Mesothelial cell of epicardium (in vitro differentiated cells): ENCODE measurements at regions not wholly inside any gene's neighbourhood (a gene's known extent, or its start where the extent isn't known, plus 50 kb on each side); places are given as distances from the start of the nearest gene placed in this dataset.
"Not testable (repeated sequence)": the region's sequence is repeated elsewhere in the genome, so short reads cannot be mapped to it uniquely, and the experiment has no call there.

ENCODE experiments used
- DNase-seq, 2 experiments: peaks; one replicate each; pipeline ENCODE4 v3.0.0; 2021; ENCODE audit warnings: low spot score in 2 of 2; ENCODE audit not compliant: unreplicated experiment in 2 of 2
- H3K27ac Mint-ChIP-seq: 2 replicates; pipeline ENCODE4 v1.8.0; 2021; ENCODE audit warnings: mixed read lengths
- H3K27me3 Mint-ChIP-seq: 2 replicates; pipeline ENCODE4 v1.8.0; 2021; ENCODE audit warnings: low read depth, mixed read lengths
- H3K36me3 Mint-ChIP-seq: 2 replicates; pipeline ENCODE4 v1.8.0; 2021; ENCODE audit warnings: mixed read lengths
- H3K4me1 Mint-ChIP-seq: 2 replicates; pipeline ENCODE4 v1.8.0; 2021; ENCODE audit warnings: mixed read lengths
- H3K4me3 Mint-ChIP-seq: 2 replicates; pipeline ENCODE4 v1.8.0; 2021; ENCODE audit warnings: mild to moderate bottlenecking, moderate library complexity, mixed read lengths
- H3K9me3 Mint-ChIP-seq: 2 replicates; pipeline ENCODE4 v1.8.0; 2021; ENCODE audit warnings: mixed read lengths
- CTCF ChIP-seq: fragments of 200-600 bp; sonication (generic); IDR thresholded peaks from one replicate; pipeline ENCODE4 v1.5.0; 2021; ENCODE audit warnings: antibody characterized with exemption; ENCODE audit not compliant: unreplicated experiment

- H3K9me3 Mint-ChIP-seq: peaks cover 7% of the 10 kb centered on the region
- peaks cover 1% of the 10 kb centered on the region for H3K36me3 Mint-ChIP-seq
- no peak overlapping the region for H3K4me3 Mint-ChIP-seq
- H3K4me1 Mint-ChIP-seq: peaks cover 28% of the 10 kb centered on the region
- peak overlapping the region; percentile 30 for H3K27ac Mint-ChIP-seq
- TF ChIP-seq CTCF: no peak
- DNase-seq: no peak
- H3K27me3 Mint-ChIP-seq: no peaks in the 10 kb centered on the region
Measured at GRCh38 chr6:51472745-51473487, 614.5 kb downstream of the PKHD1 start.

GRCh38 chr6:51474022-51474975 is 613.1 kb downstream of the PKHD1 start:
- peaks cover 5% of the 10 kb centered on the region for H3K9me3 Mint-ChIP-seq
- no peak for TF ChIP-seq CTCF
- peaks cover 1% of the 10 kb centered on the region for H3K36me3 Mint-ChIP-seq
- no peak overlapping the region for H3K4me3 Mint-ChIP-seq
- peak overlapping the region; percentile 88 for H3K27ac Mint-ChIP-seq
- peaks cover 28% of the 10 kb centered on the region for H3K4me1 Mint-ChIP-seq
- no peaks in the 10 kb centered on the region for H3K27me3 Mint-ChIP-seq
- no peak for DNase-seq

- Mint-ChIP-seq H3K4me3 (no peak overlapping the region), H3K4me1 (peaks cover 20% of the 10 kb centered on the region), H3K36me3 (no peaks in the 10 kb centered on the region), H3K27ac (no peak overlapping the region), H3K9me3 (peaks cover under 1% of the 10 kb centered on the region), H3K27me3 (no peaks in the 10 kb centered on the region)
- DNase-seq: no peak
- no peak for TF ChIP-seq CTCF
Measured at GRCh38 chr6:51477711-51478311, 609.6 kb downstream of the PKHD1 start.

GRCh38 chr6:51479296-51479695 is 608.1 kb downstream of the PKHD1 start:
- H3K36me3 Mint-ChIP-seq: peaks cover 2% of the 10 kb centered on the region
- no peak for TF ChIP-seq CTCF

GRCh38 chr6:51480040-51480439 is 607.4 kb downstream of the PKHD1 start:
- no peak for DNase-seq
- Mint-ChIP-seq H3K9me3 (peaks cover 20% of the 10 kb centered on the region), H3K36me3 (peaks cover 2% of the 10 kb centered on the region), H3K27ac (no peak overlapping the region), H3K4me3 (no peak overlapping the region), H3K4me1 (peaks cover under 1% of the 10 kb centered on the region), H3K27me3 (no peaks in the 10 kb centered on the region)
- TF ChIP-seq CTCF: no peak

More at GRCh38 chr6:51479296-51479695, 608.1 kb downstream of the PKHD1 start:
- Mint-ChIP-seq H3K4me3 (no peak overlapping the region), H3K27ac (no peak overlapping the region), H3K9me3 (peaks cover 14% of the 10 kb centered on the region), H3K4me1 (peaks cover 8% of the 10 kb centered on the region), H3K27me3 (no peaks in the 10 kb centered on the region)
- no peak for DNase-seq

GRCh38 chr6:51485869-51486268 is 601.5 kb downstream of the PKHD1 start:
- DNase-seq, H3K27me3 Mint-ChIP-seq, H3K27ac Mint-ChIP-seq, H3K4me3 Mint-ChIP-seq, H3K36me3 Mint-ChIP-seq: not testable (repeated sequence)
- Mint-ChIP-seq H3K9me3 (peaks cover 28% of the 10 kb centered on the region), H3K4me1 (peaks cover 21% of the 10 kb centered on the region)
